K562 (cell line): ENCODE measurements at regions not wholly inside any gene's neighbourhood (a gene's known extent, or its start where the extent isn't known, plus 50 kb on each side); places are given as distances from the start of the nearest gene placed in this dataset.

ENCODE experiments used
- CBX2 ChIP-seq: fragments of 200-600 bp; sonication (generic); IDR thresholded peaks from one replicate; pipeline ENCODE4 v1.6.1; 2012; ENCODE audit warnings: mild to moderate bottlenecking, low read length, inconsistent platforms; ENCODE audit not compliant: insufficient read depth, poor library complexity, severe bottlenecking
- EZH2 ChIP-seq: IDR thresholded peaks from 2 replicates; pipeline ENCODE4 v1.6.1; 2012; ENCODE audit warnings: low read depth, mild to moderate bottlenecking, inconsistent platforms, low read length, borderline replicate concordance
- HCFC1 ChIP-seq: IDR thresholded peaks from 2 replicates; pipeline ENCODE4 v1.6.1; 2012; ENCODE audit warnings: low read depth, low read length, improper control_type of control experiment
- MAFK ChIP-seq: IDR thresholded peaks from 2 replicates; pipeline ENCODE4 v1.6.1; 2011; ENCODE audit warnings: low read length, improper control_type of control experiment
- POLR2A ChIP-seq: fragments of 450-650 bp; conservative IDR thresholded peaks from 2 replicates; pipeline ENCODE4 v1.6.1; 2016
- POLR2AphosphoS5 ChIP-seq: IDR thresholded peaks from 2 replicates; pipeline ENCODE4 v1.6.1; 2011; ENCODE audit warnings: mild to moderate bottlenecking, low read depth, low read length, moderate library complexity; ENCODE audit not compliant: control insufficient read depth, insufficient read depth
- RNF2 ChIP-seq: sonication (generic); IDR thresholded peaks from 2 replicates; pipeline ENCODE4 v1.6.1; 2016
- ZFX ChIP-seq: sonication (generic); formaldehyde crosslinking; IDR thresholded peaks from 2 replicates; pipeline ENCODE4 v1.8.0; 2022; ENCODE audit warnings: mild to moderate bottlenecking, missing genetic modification reagents, moderate library complexity
- TF ChIP-seq, protein P1 (sequence below), 2 experiments: fragments of 200-800 bp in 1 of 2; sonication (Bioruptor generic) in 1 of 2; sonication (generic) in 1 of 2; formaldehyde crosslinking in 1 of 2; IDR thresholded peaks in 1 of 2; conservative IDR thresholded peaks in 1 of 2; 2 replicates each; pipeline versions ENCODE4 v1.5.0 to v1.6.1; 2016 to 2020; ENCODE audit warnings: missing compliant biosample characterization in 1 of 2, missing genetic modification characterization in 1 of 2, missing genetic modification reagents in 1 of 2

DNA sequence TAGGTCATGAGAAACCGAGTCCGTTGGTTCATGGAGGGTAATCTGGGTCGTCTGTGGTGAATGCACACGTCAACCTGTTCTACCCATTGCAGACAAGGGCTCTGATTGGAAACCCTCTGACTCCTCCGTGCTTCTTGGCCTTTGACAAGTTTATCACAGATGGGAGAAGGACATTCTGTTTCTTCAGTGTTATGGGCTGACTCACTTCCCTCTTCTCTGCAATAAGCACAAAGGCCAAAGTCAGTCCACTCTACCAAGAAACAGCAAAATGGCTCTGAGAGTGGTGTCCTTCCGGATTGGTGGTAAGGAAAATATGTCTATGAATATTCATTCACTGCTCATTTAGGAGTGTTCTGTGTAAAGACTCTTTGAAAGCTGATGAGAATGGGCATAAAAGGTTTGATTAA, 89.3 kb downstream of the FEM1C start:
- TF ChIP-seq RNF2 (no peak), POLR2A (no peak), HCFC1 (no peak), POLR2AphosphoS5 (no peak), MAFK (no peak), CBX2 (no peak), ZFX (no peak), EZH2 (no peak)
- TF ChIP-seq, protein P1, sequence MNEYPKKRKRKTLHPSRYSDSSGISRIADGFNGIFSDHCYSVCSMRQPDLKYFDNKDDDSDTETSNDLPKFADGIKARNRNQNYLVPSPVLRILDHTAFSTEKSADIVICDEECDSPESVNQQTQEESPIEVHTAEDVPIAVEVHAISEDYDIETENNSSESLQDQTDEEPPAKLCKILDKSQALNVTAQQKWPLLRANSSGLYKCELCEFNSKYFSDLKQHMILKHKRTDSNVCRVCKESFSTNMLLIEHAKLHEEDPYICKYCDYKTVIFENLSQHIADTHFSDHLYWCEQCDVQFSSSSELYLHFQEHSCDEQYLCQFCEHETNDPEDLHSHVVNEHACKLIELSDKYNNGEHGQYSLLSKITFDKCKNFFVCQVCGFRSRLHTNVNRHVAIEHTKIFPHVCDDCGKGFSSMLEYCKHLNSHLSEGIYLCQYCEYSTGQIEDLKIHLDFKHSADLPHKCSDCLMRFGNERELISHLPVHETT (CRISPR knock-in tag; conservative IDR thresholded peaks at IDR 0.05 in 1 of 2, IDR thresholded peaks at IDR 0.05 in 1 of 2), result no peak
